HG03565 (cell line): ENCODE measurements at regions not wholly inside any gene's neighbourhood (a gene's known extent, or its start where the extent isn't known, plus 50 kb on each side); places are given as distances from the start of the nearest gene placed in this dataset.

Experiments
- ATAC-seq: cut with Tn5 transposase; IDR thresholded peaks from one replicate; pipeline ENCODE4 v1.9.1; 2021; ENCODE audit warnings: mild to moderate bottlenecking, moderate library complexity; ENCODE audit not compliant: unreplicated experiment

DNA sequence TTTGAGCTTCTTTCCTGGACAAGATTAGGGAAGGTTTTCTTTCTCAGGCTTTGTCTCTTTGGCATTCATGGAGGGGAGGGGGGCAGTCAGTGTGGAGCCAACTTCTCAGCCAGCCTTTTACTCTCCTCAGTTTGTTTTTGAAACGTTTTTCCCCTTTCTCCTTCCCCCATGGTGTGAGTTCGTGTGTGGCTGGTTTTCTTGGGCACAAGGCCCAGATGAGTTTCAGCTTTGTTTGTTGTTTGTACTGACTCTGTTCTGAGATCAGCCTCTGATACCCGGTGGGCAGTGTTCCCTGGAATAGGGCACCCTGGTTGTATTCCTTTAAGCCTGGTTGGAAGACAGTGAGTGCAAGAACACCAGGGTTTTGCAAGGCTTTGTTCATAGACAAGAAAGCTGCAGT, 168.2 kb upstream of the RARB start:
- ATAC-seq = no peak

DNA sequence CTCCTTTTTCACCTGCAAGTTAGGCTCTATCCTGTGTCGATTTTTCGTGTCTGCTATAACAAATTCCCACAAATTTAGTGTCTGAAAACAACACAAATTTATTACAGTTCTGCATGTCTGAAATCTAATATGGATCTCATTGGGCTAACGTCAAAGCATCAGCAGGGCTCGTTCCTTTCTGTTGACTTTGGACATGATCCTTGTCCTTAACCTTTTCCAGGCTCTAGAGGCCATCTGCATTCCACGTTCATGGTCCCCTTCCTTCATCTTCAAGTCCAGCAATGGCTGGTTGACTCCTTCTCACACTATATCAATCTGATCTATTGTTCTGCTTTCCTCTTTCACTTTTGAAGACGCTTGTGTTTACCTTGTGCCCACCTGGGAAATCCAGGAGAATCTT, 165.7 kb upstream of the RARB start:
- ATAC-seq = no peak

DNA sequence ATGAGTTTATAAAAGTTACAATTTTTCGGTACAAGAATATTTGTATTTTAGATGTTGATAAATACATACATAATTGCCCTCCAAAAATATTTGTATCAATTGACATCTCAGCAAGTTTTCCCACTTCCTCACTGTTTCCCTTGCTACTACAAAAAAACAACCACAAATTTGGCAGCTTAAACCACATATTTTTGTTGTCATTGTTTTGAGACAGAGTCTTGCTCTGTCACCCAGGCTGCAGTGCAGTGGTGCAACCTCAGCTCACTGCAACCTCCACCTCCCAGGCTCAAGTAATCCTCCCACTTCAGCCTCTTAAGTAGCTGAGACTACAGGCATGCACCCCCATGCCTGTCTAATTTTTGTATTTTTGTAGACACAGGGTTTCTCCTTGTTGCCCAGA, 162.8 kb upstream of the RARB start:
- no peak for ATAC-seq

GRCh38 chr3:25266677-25267076, 161.4 kb upstream of the RARB start:
- ATAC-seq = no peak

DNA sequence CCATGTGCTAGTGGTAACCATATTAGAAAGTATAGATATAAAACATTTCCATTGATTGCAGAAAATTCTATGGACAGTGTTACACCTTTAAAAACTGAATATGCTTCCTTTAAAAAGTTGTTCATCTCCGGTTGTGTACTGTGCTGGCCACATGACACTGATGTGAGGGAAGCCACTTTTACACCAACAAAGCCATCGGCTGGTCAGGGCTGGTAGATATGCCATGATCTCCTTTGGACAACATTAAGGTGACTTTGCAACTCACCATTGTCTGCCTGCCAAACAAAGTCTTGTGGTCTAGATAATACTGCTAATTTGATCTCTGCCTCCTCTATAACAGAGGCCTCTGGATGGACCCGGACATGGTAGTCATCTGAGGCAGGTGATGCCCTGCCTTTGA, 156.0 kb upstream of the RARB start:
- ATAC-seq = no peak

GRCh38 chr3:25273582-25274171, 154.4 kb upstream of the RARB start:
- no peak for ATAC-seq

GRCh38 chr3:25277503-25277902, 150.6 kb upstream of the RARB start:
- ATAC-seq = no peak

DNA sequence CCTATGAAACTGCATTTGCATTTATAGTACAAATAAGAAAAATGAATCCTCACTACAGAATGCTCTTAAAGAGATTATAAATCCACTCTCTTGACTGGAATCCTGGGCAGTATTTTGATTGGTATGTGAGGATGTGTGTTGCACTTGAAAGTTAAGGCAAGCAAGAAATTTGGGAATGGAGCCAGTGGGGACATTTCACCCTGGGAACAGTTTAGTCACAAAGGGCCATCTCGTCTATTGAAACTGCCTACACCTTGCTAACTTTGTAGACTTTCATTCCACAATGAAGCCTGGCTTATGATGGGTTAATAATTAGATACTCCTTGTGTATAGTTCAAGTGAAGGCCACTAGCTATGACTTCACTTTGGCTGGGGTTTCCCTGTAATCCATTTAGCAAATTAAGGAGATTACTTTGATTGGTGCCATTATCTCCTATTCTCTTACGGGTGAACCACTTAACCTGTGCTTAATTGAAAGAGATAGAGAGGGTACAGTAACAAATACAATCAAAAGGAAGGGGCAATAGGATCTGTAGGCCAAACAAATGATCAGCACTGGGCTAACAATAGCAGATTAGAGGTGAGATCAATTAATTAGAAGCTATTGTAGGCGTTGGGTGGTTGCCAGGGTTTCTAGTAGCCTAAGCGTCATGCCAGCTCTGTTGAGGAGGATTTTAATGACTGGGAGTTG, 146.9 kb upstream of the RARB start:
- ATAC-seq = no peak

DNA sequence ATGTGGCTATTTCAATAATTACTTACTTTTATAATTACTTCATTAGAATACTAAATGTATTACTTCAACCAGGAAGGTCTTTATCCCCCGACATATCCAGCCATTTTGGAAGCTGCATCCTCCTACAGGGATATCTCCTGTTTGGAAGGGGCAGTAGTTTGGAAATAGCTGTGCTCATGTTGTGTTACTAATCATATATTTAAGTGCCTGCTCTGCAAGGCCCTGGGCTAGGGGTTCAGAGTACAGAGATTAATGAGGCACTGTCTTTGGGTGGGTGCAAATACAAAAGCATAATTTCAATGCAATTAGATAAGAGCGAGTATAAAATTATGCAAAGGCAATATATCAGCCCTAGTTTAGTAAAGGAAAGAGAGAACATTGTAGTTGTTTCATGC, 146.3 kb upstream of the RARB start:
- no peak for ATAC-seq

- no peak for ATAC-seq
Observed at GRCh38 chr3:25283613-25284012, 144.4 kb upstream of the RARB start.

DNA sequence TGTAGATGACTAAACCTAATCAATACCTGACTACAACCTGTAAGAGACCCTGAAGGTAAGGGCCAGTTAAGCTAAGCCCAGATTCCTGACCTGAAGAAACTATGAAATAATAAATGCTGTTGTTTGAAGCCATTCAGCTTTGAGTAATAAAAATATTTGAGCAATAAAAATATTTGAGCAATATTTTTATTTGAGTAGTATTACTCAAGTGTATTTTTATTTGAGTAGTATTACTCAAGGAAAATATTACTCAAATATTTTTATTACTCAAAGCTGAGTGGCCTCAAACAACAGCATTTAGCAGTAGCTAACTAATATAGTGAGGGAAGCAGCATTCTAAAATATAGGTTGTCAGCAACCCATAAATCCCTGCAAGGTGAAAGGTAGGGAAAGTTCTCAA, 143.8 kb upstream of the RARB start:
- ATAC-seq = no peak

GRCh38 chr3:25287291-25287884, 140.7 kb upstream of the RARB start:
- no peak for ATAC-seq

GRCh38 chr3:25288413-25288812, 139.7 kb upstream of the RARB start:
- no peak for ATAC-seq

DNA sequence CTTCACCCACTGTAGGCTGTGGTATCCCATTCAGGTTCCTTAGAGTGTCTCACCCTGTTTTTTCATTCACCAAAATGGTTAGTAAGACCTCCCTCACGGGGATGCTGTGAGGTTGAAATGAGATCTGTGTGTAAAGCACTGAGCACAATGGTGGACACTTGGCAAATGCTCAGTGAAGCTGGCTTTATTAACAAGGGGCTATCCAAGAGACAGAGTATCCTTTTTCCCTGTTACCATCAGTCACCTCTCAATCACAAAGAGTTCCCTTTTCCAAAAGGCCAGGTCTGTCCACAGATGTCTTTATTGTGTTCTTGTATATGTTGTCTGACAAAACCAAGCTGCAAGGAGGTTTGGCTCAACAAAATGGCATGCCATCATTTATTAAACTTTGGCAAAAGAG, 138.9 kb upstream of the RARB start:
- ATAC-seq = no peak

DNA sequence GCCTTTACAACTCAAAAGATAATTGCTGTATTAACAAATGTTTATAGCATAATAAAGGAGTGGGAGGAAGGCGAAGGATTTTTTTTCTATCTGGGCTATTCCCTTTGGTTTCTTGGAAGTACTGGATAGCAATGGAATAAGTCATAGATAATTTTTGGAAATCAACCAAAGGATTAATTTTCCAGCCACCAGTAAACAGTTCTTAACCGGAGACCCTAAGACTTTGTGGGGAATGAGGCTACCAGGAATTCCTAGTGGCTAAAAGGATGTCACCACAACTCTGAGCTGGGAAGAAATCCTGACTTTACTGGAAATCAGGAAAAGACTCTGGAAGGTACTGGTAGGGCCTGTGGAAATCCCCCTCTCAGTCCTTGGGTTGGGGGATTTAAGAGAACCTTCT, 138.4 kb upstream of the RARB start:
- no peak for ATAC-seq

DNA sequence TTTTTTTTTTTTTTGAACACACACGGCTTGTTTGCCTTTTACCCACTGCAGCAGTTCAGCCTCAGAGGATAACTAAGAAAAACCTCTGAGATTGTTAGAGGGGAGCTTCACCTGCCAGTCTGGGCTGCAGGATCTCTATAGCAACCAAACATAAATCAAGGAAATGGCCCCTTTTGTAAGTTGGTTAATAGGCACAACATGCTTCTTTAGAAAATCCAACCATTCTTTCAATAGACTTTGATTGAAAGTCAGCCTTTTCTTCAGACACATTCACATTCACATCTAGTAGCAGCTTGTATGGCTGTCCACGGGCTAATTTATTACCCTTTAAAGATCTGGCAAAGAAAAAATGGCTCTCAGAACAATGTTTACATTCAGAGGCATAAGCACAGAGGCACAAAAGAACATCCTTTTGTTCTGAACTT, 136.6 kb upstream of the RARB start:
- ATAC-seq = no peak

- no peak for ATAC-seq
Observed at GRCh38 chr3:25292036-25292435, 136.0 kb upstream of the RARB start.

GRCh38 chr3:25292595-25292994, 135.5 kb upstream of the RARB start:
- ATAC-seq = no peak

GRCh38 chr3:25293736-25294135, 134.3 kb upstream of the RARB start:
- ATAC-seq = no peak

DNA sequence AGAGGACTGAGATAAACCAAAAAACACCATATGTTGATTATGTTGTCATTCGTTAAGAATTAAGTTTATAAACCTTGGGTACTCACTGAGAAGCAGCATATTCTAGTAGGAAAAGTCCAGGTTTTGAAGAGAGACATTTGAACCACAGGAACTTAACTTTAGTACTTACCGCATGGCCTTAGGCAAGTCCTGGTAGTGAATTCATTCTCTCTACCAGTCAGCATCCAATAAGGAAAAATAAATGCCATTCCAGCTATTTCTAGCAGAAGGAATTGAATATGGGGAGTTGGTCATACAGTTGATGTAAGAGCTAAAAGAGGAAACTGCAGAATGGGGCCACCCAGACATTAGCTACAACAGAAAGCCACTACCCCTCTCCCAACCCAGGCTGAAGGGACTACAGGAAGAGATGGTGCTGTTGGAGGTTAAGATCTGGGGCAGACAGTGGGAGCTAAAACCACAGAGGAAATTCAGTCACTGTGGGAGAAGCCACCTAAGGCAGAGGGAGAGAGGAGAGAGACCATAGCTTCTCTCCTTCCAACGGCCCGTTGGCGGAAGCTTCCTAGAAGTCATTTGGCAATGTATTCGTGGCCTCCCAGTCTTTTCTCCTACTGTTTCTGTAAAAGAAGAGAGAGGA, 133.8 kb upstream of the RARB start:
- ATAC-seq = no peak

GRCh38 chr3:25297667-25298585, 130.1 kb upstream of the RARB start:
- ATAC-seq = no peak
